ENCODE measurements at regions not wholly inside any gene's neighbourhood (a gene's known extent, or its start where the extent isn't known, plus 50 kb on each side); places are given as distances from the start of the nearest gene placed in this dataset.

DNA sequence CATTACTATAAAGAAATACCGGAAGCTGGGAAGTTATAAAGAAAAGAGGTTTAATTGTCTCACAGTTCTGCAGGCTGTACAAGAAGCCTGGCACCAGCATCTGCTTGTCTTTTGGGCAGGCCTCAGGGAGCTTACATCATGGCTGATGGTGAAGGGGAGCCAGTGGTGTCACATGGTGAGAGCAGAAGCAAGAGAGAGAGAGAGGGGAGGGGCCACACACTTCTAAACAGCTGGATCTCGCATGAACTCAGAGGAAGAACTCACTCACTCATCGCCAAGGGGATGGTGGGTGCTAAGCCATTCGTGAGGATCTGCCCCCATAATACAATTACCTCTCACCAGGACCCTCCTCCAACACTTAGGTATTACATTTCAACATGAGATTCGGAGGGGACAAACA is 51.8 kb upstream of the ANKRD34C start:
- no peak for DNase-seq (ENCODE audit: low read depth, low spot score)
- H3K27ac ChIP-seq: no peak overlapping the region

DNA sequence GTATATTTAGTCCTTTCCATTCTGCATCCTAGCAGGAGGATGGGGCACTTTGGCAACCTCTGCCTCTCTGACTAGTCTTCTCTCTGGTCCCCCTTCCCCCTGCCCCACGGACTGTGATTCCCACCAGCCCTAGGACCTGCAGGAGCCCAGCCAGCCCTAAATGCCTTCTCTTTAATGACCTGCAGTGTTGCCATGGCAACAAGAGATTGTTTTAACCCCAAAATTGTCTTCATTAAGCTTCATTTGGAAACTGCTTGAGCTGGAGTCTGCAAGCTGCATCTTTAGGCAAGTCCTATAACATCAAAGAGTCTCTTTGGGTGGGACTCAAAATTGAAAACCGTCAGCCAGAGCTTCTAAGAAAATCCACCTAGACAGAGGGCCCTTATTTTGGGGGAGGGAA is 59.7 kb upstream of the ANKRD34C start:
- H3K27ac ChIP-seq: no peak overlapping the region
- no peak for DNase-seq (ENCODE audit: low read depth, low spot score)

DNA sequence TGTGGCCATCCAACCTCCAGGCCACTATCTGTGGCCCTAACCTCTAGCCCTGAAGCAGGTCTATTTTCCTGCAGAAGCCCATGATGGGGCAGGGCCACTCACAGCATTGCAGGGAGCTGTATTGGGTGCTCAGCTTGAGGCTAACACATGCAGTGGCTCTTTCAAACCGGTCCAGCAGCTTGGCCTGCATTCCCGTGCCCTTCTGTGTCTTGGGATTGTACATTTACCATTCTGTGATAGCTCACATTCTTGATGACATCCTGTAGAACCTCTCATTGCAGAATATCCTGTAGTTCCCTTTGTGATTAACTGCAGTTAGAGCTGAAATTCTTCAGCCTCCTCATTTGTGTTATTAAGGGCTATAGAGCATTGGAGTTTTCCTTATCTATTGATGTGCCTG is 60.8 kb upstream of the ANKRD34C start:
- no peak for DNase-seq (ENCODE audit: low read depth, low spot score)
- no peak overlapping the region for H3K27ac ChIP-seq

DNA sequence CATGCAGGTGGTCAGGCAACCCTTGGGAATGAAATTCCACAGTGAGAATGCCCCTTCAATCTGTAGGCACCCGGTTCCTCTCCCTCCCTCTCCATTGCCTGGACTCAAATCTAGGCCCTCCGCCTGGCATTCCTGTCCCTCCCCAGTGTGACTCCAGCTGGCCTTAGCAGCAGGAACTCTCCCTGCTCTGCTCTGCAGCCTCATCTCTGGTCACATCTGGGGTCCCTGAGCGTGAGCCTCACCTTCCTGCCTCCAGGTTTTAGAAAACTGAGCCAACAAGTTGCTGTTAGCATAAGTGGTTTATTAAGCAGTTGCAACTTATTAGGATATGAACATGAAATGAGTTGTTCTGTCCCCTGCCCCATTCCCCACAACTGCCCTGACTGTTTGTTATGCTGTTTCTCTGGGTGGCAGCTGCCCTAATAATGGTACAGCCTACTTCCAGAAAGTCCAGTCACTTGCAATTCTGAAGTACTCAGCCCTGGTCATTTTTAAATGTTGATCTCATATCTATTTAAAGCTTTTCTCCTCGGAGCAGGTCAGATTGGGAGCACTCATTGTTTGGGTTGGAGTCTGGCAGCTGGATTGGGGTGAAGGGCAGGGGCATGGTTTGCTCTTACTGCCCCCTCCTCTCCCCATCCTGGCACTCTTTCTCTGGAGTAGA is 63.0 kb upstream of the ANKRD34C start:
- no peak for DNase-seq (ENCODE audit: low read depth, low spot score)
- no peak overlapping the region for H3K27ac ChIP-seq

DNA sequence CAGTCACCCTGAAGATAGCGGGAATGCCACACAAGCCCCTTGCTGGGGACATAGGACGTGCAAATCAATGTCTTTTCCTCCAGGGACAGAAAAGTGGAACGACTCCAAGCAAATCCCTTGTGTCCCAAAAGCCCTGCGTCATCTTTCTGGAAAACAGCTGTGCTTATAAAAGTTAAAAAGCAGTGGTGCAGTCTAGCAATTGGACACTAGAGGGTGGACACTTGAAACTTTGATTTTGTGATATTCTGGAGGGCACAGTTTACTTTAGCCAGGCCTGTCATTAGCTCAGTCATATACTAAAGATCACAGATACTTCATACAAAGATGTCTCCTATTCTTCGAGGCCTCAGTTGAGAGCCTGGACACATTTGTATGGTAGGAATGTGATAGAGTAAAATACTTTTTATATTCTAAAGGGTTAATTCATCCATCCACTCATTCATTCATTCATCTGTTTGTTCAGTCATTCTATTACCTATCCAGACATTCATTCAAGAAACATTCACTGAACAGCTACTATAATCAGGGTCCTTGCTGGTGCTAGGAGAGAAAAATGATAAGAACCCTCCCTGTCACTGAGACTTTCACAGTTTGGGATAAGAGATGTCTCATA is 63.8 kb upstream of the ANKRD34C start:
- H3K27ac ChIP-seq: no peak overlapping the region
- DNase-seq (ENCODE audit: low read depth, low spot score): no peak

DNA sequence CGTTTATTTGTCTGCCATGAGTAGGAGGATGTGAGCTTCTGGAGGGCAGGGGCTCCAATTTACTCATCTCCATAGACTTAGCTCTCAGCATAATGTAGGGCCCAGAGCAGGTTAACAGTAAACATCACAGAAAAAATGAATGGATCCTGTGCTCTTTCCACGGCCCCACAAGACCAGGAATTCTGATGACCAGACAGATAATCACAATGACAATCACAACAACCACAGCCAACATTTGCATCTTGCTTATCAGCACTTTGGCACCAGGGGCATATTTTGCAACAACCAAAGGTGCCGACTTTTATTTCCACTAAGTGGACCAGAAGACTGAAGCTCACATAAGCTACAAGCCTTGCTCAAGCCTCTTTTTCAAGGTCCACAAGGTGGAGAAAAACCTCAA is 68.9 kb upstream of the ANKRD34C start:
- DNase-seq (ENCODE audit: low read depth, low spot score): no peak
- no peak overlapping the region for H3K27ac ChIP-seq

DNA sequence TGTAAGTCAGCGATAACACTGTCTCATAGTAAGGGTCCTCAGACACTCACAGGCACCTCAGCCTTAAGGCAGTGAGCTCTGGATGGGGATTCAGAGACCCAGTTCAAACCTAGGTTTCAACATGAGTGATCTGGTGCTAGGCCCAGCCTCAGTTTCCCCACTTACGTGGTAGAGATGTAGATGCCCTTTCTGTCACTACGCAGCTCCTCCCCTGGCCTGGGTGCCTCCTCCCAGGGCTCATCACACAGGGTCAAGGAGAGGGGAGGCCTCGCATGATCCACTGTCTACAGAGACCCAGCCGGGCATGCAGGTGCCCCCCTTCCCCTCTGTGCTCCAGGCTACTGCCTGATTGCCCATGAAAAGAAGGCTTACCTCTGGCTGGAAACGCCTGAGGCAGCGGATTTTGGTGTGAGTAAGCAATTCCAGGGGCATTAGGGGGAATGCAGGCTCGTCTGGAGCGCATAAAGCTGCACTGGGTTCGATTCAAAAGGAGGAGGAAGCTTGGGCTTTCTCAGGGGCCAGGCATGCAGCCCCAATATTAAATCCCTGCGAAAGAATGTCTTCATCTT is 69.8 kb upstream of the ANKRD34C start:
- DNase-seq (ENCODE audit: low read depth, low spot score): no peak
- no peak overlapping the region for H3K27ac ChIP-seq

DNA sequence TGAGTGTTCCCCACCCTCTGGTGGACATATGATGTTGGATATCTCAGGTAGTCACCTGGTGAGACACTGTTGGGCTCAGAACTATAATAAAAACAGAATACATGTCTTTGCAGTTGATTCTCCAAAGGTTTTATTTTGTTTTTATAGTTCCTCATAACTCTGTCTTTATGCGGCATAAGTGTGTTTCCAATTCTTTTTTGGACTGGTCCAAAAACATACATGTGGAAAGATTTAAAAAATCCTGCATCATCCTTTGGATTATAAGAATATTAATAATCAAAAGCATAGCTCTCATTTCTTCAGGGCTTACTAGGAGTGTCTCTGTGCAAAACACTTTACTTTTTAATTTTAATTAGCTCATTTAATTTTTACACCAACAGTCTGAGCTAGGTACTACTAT is 71.0 kb upstream of the ANKRD34C start:
- no peak overlapping the region for H3K27ac ChIP-seq
- DNase-seq (ENCODE audit: low read depth, low spot score): no peak

DNA sequence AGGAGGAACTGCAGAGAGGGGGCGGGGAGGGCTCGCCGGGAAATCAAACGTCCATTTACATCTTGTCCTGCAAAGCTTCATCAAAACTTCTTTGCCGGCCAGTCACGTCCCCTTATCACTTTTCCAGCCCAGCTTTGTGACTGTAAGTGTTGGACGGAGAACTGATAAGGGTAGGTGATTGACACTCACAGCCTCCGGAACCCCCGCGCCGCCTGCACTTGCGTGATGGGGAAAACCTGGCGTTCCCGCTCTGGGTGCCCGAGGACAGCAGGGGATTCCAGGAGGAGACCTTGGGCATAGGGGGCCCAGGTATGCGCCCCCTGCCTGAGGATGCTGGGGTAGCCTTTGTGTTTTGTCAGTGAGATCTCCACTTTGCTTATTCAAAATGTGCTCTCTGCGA is 72.8 kb upstream of the ANKRD34C start:
- no peak overlapping the region for H3K27ac ChIP-seq
- no peak for DNase-seq (ENCODE audit: low read depth, low spot score)

DNA sequence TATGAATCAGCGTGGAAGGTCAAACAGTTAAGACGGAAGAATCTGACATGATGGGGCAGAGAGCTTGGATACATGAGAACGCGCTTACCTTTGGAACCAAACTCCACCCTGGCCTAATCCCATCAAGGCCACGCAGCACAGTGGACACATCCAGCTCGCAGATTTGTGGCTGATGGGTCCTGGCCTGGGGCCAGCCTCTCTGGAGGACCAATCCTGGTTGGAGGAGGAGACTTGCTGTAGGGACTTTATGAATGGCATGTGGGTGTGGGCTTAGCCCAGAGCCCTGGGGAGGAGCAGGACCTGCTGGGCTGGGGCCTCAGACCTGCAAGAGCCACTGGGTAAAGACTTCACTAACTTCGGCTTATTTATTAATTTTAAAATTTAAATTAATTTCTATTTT is 73.4 kb upstream of the ANKRD34C start:
- no peak overlapping the region for H3K27ac ChIP-seq
- DNase-seq (ENCODE audit: low read depth, low spot score): no peak

DNA sequence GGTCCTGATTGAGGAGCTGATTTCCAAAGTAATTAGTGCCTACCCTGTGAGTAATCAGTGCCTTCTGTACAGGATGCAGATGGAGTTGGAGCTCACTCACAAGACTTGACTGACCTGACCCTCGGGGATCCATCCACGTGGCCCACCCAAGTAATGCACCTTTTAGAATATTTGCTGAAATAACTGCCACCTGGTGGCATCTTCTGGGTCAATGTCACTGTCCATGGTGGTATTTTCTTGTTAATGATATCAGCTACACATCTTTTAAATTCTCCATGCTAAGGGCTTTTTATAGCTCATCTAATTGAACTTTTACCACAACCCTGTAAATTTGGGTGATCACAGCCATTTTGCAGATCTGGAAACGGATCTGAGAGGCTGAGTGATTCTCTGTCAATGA is 74.3 kb upstream of the ANKRD34C start:
- no peak overlapping the region for H3K27ac ChIP-seq
- no peak for DNase-seq (ENCODE audit: low read depth, low spot score)

DNA sequence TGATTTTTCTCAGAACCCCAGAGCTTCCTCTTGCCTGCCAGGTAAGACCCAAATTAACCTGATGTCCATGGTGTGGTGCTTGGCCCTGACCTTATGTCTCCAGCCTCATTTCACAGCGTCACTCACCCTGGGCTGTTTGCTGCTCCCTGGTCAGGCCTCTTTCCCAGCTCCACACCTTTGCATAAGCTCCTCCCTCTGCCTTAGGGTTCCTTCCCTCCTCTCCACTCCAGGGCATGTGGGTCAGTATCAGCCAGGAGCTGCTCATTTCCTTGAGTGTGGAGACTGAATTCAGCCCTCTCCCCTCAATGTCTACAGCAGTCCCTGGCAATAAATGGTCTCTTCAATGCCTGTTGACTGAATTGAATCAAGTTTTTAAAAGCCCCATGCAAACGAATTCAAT is 75.6 kb upstream of the ANKRD34C start:
- DNase-seq (ENCODE audit: low read depth, low spot score): no peak
- no peak overlapping the region for H3K27ac ChIP-seq

DNA sequence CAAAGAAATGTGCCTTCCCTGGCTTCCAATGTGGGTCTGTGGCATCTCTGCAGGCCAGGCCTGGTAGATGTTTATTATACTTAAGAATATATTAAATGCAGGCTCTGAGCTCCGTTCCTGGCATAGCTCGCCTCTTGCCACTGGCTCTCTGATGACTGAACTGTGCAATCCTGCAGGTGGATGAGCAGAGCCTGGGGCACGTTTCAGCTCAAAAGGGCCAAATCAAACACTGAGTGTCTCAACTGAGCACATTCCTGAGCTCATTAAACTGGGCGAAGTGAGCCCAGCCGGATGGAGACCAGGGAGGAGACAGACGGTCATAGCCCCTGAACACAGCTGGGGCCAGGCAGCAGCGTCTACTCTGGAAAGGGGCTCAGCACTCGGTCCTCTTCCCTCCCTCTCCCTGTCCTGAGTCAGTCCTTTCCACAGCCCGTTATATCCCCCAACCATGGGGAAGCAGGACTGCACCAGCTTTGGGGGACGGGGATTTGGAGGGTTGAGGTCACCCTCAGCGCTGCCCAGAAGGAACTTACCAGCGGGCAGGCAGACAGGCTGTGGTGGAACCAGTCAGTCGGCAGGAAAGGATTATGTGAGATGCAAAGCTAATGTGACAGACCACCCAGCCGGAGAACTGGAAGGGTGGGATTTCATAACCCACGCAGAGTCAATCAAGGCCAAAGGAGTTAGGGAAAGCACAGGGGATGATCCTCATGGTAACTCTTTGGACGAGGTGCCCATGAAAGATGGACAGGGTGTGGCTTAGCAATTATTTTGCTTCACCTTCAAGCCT is 77.4 kb upstream of the ANKRD34C start:
- H3K27ac ChIP-seq: no peak overlapping the region
- DNase-seq (ENCODE audit: low read depth, low spot score): no peak

DNA sequence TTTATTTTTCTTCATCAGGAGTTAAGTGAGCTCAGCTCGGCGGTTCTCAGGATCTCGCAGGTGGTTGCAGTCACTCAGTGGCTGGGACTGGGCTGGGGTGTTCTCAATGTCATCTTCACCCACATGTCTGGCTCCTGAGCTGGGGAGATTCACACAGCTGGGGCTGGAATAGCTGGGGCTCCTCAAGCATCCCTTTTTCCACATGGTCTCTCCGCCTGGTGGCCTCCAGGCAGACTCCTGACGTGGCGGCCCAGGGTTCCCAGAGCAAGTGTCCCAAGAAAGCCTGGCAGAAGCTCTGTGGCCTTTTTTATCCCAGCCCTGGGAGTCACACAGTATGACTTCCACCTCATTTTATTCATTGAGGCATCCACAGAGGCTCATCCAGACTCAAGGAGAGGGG is 84.1 kb upstream of the ANKRD34C start:
- no peak for DNase-seq (ENCODE audit: low read depth, low spot score)
- H3K27ac ChIP-seq: no peak overlapping the region

DNA sequence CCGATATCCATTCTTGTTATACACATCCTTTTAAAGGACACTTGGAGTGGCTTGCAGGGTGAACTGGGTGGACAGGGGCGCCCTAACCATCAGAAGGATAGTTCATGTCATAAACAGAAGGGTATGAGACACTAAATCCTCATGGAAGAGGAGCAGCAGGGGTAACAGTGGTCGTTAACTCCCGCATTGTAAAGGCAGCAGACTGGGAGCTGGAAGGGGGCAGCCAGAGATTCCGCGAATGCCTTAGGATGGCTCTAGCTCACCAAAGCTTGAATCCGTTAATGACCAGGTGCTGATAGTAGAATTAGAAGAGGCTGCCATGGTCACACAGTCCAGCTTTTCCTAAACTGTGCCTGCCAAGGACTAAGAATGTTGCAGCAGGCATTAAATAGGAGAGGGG is 85.2 kb upstream of the ANKRD34C start:
- DNase-seq (ENCODE audit: low read depth, low spot score): no peak

DNA sequence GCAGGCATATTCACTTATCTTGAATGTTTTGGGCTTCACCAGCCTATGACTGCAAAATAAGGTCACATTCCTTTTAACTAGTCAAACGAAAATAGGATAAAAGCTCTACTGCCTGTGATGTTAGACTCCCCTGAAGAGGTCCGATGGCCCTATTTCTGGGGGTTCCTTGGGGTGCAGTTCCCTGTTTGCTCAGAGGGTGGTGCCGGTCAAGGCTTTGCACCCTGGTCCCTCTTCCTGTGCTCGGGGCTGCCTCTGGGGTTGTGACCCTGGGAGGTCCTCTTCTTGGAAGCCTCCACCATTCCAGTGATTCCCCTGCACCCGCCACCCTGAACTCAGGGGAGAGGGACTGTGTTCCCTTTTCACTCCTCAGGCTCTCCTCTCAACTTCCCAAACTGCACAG is 86.7 kb upstream of the ANKRD34C start:
- DNase-seq (ENCODE audit: low read depth, low spot score): no peak
- H3K27ac ChIP-seq: no peak overlapping the region

More for the DNA sequence above, 85.2 kb upstream of the ANKRD34C start:
- no peak overlapping the region for H3K27ac ChIP-seq

DNA sequence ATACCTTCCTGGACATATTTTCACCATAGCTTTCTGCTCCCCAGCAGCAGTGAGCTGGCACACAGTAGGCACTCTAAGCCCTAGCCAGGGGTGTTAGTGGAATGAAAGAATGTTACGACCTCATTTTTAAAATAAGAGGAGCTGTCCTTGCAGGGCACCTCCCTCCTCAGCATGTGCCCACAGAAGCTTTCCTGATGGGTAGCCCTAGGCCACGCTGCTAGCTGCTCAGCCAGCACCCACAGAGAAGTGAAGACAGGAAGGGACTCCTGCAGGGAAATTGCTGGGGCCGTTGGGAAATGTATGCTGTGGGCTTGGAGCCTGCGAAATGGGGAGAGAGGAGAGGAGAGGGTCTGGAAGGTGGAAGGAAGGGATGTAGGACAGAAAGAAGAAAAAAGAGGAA is 87.3 kb upstream of the ANKRD34C start:
- no peak for DNase-seq (ENCODE audit: low read depth, low spot score)
- no peak overlapping the region for H3K27ac ChIP-seq

DNA sequence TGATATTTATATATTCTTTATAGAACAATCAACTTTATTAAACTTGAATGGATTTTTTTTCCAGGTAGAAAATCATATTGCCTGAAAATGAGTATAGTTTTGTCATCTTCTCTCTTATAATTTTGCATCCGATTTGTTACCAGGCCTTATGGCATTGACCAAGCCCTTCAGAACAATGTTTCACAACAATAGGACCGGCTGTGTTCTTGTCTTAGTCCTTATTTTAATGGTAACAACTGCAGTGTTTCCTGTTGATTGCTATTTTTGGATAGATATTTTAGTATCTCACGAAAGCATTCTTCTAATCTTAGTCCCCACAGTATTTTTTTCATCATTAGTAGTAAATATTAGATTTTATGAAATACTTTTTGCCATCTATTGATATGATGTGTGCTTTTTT is 88.1 kb upstream of the ANKRD34C start:
- no peak overlapping the region for H3K27ac ChIP-seq
- no peak for DNase-seq (ENCODE audit: low read depth, low spot score)

DNA sequence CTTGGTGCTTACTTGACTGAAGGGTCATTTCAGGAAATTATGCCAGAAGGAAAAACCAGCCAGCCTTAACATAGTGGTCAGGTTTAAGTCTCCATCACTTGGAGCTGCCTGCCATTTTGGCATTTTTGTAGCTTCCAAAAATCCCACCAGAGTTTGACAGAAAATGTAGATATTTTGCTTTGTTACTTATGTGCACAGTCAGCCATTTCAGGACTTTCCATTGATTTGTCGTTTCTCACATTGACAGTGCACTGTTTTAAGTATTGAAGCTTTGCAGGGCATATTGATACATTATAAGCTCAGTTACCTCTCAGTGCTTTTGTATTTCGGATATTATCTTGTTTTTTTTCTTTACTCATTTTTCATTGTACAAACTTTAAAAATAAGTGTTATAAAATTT is 89.0 kb upstream of the ANKRD34C start:
- DNase-seq (ENCODE audit: low read depth, low spot score): no peak
- H3K27ac ChIP-seq: no peak overlapping the region

DNA sequence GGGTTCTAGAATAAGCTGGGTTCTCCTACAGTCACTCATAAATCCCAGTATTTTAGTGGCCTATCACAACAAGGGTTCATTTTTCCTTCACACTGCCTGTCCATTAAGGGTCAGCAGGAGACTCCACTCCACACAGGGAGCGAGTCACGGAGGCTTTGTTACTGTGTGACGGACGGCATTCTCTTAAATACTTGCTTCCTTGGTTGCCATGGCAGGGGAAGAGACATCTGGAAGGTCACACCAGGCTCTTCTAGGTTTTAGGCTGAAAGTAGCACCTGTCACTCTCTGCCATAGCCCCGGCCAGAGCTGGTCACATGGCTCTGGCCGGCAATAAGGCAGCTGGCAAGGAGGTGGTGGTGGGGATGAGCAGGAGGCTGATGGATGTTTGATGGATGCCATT is 89.4 kb upstream of the ANKRD34C start:
- no peak for DNase-seq (ENCODE audit: low read depth, low spot score)
- no peak overlapping the region for H3K27ac ChIP-seq

DNA sequence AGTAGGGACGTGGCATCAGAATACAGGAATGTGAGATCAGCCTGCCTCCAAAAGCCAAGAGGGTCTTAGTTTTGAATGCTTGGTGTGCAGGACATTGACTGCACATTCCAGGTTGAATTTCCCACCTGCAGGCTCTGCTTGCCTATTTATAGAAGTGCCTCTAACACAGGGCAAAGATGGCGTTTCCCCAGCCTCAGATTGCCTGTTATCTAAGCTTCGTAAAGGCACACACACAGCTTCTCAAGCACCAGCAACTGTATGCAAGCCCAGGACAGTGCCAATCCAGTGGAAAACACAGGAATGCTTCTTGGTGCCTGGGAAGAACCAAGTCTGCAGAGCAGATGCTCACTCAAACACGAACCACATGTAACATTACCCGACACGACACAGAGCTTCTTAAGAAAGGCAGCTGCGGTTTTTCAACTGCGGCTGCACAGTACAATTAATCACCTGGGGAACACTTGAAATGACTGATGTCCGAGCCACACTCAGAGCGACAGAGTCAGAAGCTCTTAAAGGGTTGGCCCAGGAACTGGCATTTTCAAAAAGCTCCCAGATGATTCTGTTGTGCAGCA is 90.0 kb upstream of the ANKRD34C start:
- no peak for DNase-seq (ENCODE audit: low read depth, low spot score)
- H3K27ac ChIP-seq: no peak overlapping the region

Measured in epithelial cell of prostate (primary cell).